Neural progenitor cell (in vitro differentiated cells): ENCODE measurements at regions not wholly inside any gene's neighbourhood (a gene's known extent, or its start where the extent isn't known, plus 50 kb on each side); places are given as distances from the start of the nearest gene placed in this dataset.

ENCODE experiments used
- DNase-seq: peaks from one replicate; pipeline ENCODE4 v3.0.0-alpha.2; 2016; ENCODE audit warnings: low spot score
- H2AFZ ChIP-seq: fragments of 200-600 bp; sonication (generic); replicated peaks from 2 replicates; pipeline ENCODE4 v1.6.1; 2016; ENCODE audit warnings: antibody characterized with exemption
- H3F3A ChIP-seq: fragments of 200-600 bp; sonication (generic); 2 replicates; pipeline ENCODE4 v1.6.1; 2016; ENCODE audit warnings: antibody characterized with exemption, low read depth
- H3K27ac ChIP-seq: fragments of 200-600 bp; sonication (generic); 2 replicates; pipeline ENCODE4 v1.5.1; 2016; ENCODE audit warnings: mild to moderate bottlenecking
- H3K27me3 ChIP-seq: fragments of 200-600 bp; sonication (generic); 2 replicates; pipeline ENCODE4 v1.6.1; 2016; ENCODE audit warnings: mild to moderate bottlenecking, moderate library complexity
- H3K36me3 ChIP-seq: fragments of 200-600 bp; sonication (generic); 2 replicates; pipeline ENCODE4 v1.5.1; 2016
- H3K4me1 ChIP-seq: fragments of 200-600 bp; sonication (generic); 2 replicates; pipeline ENCODE4 v1.6.1; 2016; ENCODE audit warnings: mixed run types
- H3K4me2 ChIP-seq: fragments of 200-600 bp; sonication (generic); 2 replicates; pipeline ENCODE4 v1.6.1; 2016
- H3K4me3 ChIP-seq: fragments of 200-600 bp; sonication (generic); 2 replicates; pipeline ENCODE4 v1.5.1; 2016
- H3K79me2 ChIP-seq: fragments of 200-600 bp; sonication (generic); 2 replicates; pipeline ENCODE4 v1.6.1; 2016; ENCODE audit warnings: low read depth
- H3K9ac ChIP-seq: fragments of 200-600 bp; sonication (generic); 2 replicates; pipeline ENCODE4 v1.6.1; 2016
- H3K9me3 ChIP-seq: fragments of 200-600 bp; sonication (generic); 2 replicates; pipeline ENCODE4 v1.5.1; 2016; ENCODE audit warnings: low read depth
- H4K20me1 ChIP-seq: fragments of 200-600 bp; sonication (generic); 2 replicates; pipeline ENCODE4 v1.6.1; 2016; ENCODE audit warnings: low read depth
- H3K27ac Mint-ChIP-seq: 3 replicates; pipeline ENCODE4 v1.8.0; 2021; ENCODE audit warnings: mixed read lengths
- H3K27me3 Mint-ChIP-seq: 2 replicates; pipeline ENCODE4 v1.8.0; 2022; ENCODE audit warnings: low read depth, mild to moderate bottlenecking, inconsistent platforms, moderate library complexity, mixed read lengths; ENCODE audit not compliant: insufficient read depth
- H3K36me3 Mint-ChIP-seq: 3 replicates; pipeline ENCODE4 v1.8.0; 2021; ENCODE audit warnings: mixed read lengths
- H3K4me1 Mint-ChIP-seq: 3 replicates; pipeline ENCODE4 v1.8.0; 2021; ENCODE audit warnings: mixed read lengths
- H3K4me3 Mint-ChIP-seq: 3 replicates; pipeline ENCODE4 v1.8.0; 2021; ENCODE audit warnings: mild to moderate bottlenecking, moderate library complexity, mixed read lengths
- H3K9me3 Mint-ChIP-seq: 3 replicates; pipeline ENCODE4 v1.8.0; 2020; ENCODE audit warnings: mixed read lengths
- CTCF ChIP-seq: fragments of 200-600 bp; sonication (generic); IDR thresholded peaks from 2 replicates; pipeline ENCODE4 v1.5.1; 2017; ENCODE audit warnings: antibody characterized with exemption, mild to moderate bottlenecking
- EZH2 ChIP-seq: fragments of 200-600 bp; sonication (generic); IDR thresholded peaks from 2 replicates; pipeline ENCODE4 v1.6.1; 2017; ENCODE audit warnings: antibody characterized with exemption, mild to moderate bottlenecking, moderate library complexity
- EZH2phosphoT487 ChIP-seq: fragments of 200-600 bp; sonication (generic); IDR thresholded peaks from 2 replicates; pipeline ENCODE4 v1.6.1; 2017; ENCODE audit warnings: antibody characterized with exemption

DNA sequence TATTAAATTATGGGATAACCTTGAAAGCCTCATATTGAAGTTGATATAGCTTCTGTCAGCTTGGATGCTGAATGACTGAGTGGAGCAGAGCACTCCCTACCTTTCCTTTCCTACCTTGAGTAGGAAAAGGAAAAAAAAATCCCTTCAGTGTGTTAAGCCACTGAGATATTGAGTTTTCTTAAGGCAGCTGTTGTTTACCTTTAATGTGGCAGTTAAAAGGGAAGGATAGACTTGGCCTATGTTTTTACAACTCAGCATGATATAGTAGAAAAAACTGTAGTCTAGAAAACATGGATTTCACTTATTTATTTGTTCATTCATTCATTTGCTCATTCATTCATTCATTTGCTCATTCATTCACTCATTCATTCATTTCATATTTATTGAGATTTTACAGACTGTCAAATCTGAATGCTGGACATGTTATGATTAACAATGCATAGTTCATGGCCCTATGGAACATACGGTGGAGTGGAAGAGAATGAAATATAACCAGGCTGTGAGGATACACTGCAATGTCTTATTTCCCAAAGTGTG is 131.5 kb upstream of the MAN1A1 start:
- Mint-ChIP-seq H3K4me1 (peaks cover 7% of the 10 kb centered on the region), H3K9me3 (no peaks in the 10 kb centered on the region), H3K4me3 (no peak overlapping the region), H3K27me3 (no peaks in the 10 kb centered on the region), H3K36me3 (no peaks in the 10 kb centered on the region), H3K27ac (no peak overlapping the region)
- DNase-seq = no peak
- Histone ChIP-seq H3K4me3 (no peak overlapping the region), H3K27me3 (no peaks in the 10 kb centered on the region), H3K79me2 (no peaks in the 10 kb centered on the region), H2AFZ (no peak overlapping the region), H3K9me3 (no peaks in the 10 kb centered on the region), H3K36me3 (no peaks in the 10 kb centered on the region), H3K4me1 (no peaks in the 10 kb centered on the region), H3K4me2 (no peak overlapping the region), H4K20me1 (no peaks in the 10 kb centered on the region), H3F3A (no peaks in the 10 kb centered on the region), H3K9ac (no peak overlapping the region), H3K27ac (no peak overlapping the region)
- TF ChIP-seq CTCF = no peak
- TF ChIP-seq EZH2phosphoT487 = no peak
- TF ChIP-seq EZH2 = no peak

DNA sequence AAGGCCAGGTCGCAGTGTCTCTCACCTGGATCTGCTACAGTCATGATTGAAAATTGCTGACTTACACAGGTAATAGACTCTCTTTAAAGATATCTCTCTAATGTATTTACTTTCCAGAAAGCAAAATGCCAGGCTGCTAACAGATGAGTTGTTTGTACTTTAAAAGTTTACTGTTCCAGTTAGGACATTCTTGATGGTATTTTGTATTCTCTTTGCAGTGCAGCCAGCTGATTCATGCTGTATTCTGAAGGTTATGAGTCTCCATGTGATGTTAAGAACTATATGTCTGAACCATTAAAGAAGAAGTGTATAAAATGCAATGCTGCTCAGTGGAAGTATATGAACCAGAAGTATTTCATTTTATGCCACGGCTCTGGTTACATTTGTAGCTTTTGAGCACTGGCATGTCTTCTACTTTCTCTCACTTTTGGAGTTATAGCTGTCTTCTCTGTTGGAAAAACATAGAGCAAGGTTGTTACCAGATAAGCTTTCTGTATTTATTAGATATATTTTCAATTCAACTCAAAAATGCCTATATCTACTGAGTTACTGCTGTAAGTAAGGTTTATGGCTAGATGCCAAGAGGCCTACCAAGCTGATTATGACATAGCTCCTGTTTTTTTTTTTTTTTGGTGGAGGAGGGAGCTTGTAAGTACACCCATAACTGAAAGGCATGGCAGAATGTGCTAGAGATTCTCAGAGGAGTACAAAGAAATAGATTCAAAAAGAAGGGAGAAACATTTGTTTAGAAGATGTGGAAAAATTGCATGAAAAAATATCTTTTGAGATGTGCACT is 130.5 kb upstream of the MAN1A1 start:
- Histone ChIP-seq H2AFZ (no peak overlapping the region), H3K27me3 (no peaks in the 10 kb centered on the region), H3F3A (no peaks in the 10 kb centered on the region), H3K27ac (no peak overlapping the region), H4K20me1 (no peaks in the 10 kb centered on the region), H3K36me3 (no peaks in the 10 kb centered on the region), H3K4me1 (no peaks in the 10 kb centered on the region), H3K79me2 (no peaks in the 10 kb centered on the region), H3K9me3 (no peaks in the 10 kb centered on the region), H3K9ac (no peak overlapping the region), H3K4me3 (no peak overlapping the region), H3K4me2 (no peak overlapping the region)
- no peak overlapping the region for H3K27ac Mint-ChIP-seq
- no peaks in the 10 kb centered on the region for H3K9me3 Mint-ChIP-seq
- TF ChIP-seq EZH2phosphoT487 (no peak), EZH2 (no peak), CTCF (no peak)
- H3K36me3 Mint-ChIP-seq = no peaks in the 10 kb centered on the region
- H3K4me1 Mint-ChIP-seq = peaks cover 7% of the 10 kb centered on the region
- no peak for DNase-seq
- no peak overlapping the region for H3K4me3 Mint-ChIP-seq
- H3K27me3 Mint-ChIP-seq = no peaks in the 10 kb centered on the region

- H3K27ac Mint-ChIP-seq = no peak overlapping the region
- Histone ChIP-seq H4K20me1 (no peaks in the 10 kb centered on the region), H3K79me2 (no peaks in the 10 kb centered on the region), H3K4me1 (no peaks in the 10 kb centered on the region), H3K27ac (no peak overlapping the region), H2AFZ (no peak overlapping the region), H3K4me3 (no peak overlapping the region), H3K9ac (no peak overlapping the region), H3K36me3 (no peaks in the 10 kb centered on the region), H3K4me2 (no peak overlapping the region), H3K9me3 (no peaks in the 10 kb centered on the region), H3F3A (no peaks in the 10 kb centered on the region), H3K27me3 (no peaks in the 10 kb centered on the region)
- no peak for DNase-seq
- no peak overlapping the region for H3K4me3 Mint-ChIP-seq
- H3K4me1 Mint-ChIP-seq = peaks cover 7% of the 10 kb centered on the region
- H3K27me3 Mint-ChIP-seq = no peaks in the 10 kb centered on the region
- no peaks in the 10 kb centered on the region for H3K9me3 Mint-ChIP-seq
- no peaks in the 10 kb centered on the region for H3K36me3 Mint-ChIP-seq
- no peak for TF ChIP-seq EZH2
- TF ChIP-seq EZH2phosphoT487 = no peak
Measured at GRCh38 chr6:119476554-119476953, 127.0 kb upstream of the MAN1A1 start.

- H3K27me3 ChIP-seq = no peaks in the 10 kb centered on the region
- H3K9ac ChIP-seq = no peak overlapping the region
- no peak overlapping the region for H2AFZ ChIP-seq
- no peaks in the 10 kb centered on the region for H3K9me3 ChIP-seq
- TF ChIP-seq EZH2phosphoT487 = no peak
- no peak for TF ChIP-seq EZH2
- no peak for TF ChIP-seq CTCF
- no peak for DNase-seq
- H4K20me1 ChIP-seq = no peaks in the 10 kb centered on the region
- no peak overlapping the region for H3K27ac ChIP-seq
- no peaks in the 10 kb centered on the region for H3F3A ChIP-seq
- H3K4me3 ChIP-seq = no peak overlapping the region
- Mint-ChIP-seq H3K4me3 (no peak overlapping the region), H3K27ac (no peak overlapping the region), H3K9me3 (no peaks in the 10 kb centered on the region), H3K4me1 (peaks cover 7% of the 10 kb centered on the region), H3K36me3 (no peaks in the 10 kb centered on the region), H3K27me3 (no peaks in the 10 kb centered on the region)
- no peaks in the 10 kb centered on the region for H3K4me1 ChIP-seq
- no peaks in the 10 kb centered on the region for H3K79me2 ChIP-seq
- no peak overlapping the region for H3K4me2 ChIP-seq
- no peaks in the 10 kb centered on the region for H3K36me3 ChIP-seq
Measured at GRCh38 chr6:119476024-119476423, 126.5 kb upstream of the MAN1A1 start.
